GM23248 (cell line): ENCODE measurements at regions not wholly inside any gene's neighbourhood (a gene's known extent, or its start where the extent isn't known, plus 50 kb on each side); places are given as distances from the start of the nearest gene placed in this dataset.

Source experiments
- EZH2 ChIP-seq: fragments of 200-600 bp; sonication (generic); IDR thresholded peaks from 2 replicates; pipeline ENCODE4 v1.6.1; 2018; ENCODE audit warnings: antibody characterized with exemption, mild to moderate bottlenecking; ENCODE audit not compliant: insufficient read depth, poor library complexity, severe bottlenecking
- EZH2phosphoT487 ChIP-seq: fragments of 200-600 bp; sonication (generic); IDR thresholded peaks from 2 replicates; pipeline ENCODE4 v1.6.1; 2018; ENCODE audit warnings: antibody characterized with exemption, moderate library complexity, mild to moderate bottlenecking, low read depth; ENCODE audit not compliant: insufficient read depth

DNA sequence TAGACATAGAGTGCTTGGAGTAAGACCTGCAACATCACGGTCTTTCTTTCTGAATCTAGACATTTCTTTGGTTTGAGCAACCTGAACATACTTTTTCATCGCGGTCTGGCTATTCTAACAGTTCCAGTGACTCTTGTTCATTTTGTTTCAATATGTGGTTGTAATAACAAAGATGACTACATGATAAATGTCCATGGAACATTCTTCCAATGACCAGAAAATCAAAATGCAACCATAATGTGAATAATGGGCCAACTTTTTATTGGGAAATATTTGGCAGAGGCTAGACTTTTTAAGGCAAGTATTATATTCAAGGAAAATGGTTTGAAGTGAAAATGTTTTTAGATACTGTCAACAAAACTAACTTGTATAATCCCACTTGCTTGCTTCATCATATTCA, 282.5 kb downstream of the INHBA start:
- TF ChIP-seq EZH2phosphoT487 = no peak
- TF ChIP-seq EZH2 = no peak
